Fibroblast of skin of right quadriceps (primary cell): ENCODE measurements at regions not wholly inside any gene's neighbourhood (a gene's known extent, or its start where the extent isn't known, plus 50 kb on each side); places are given as distances from the start of the nearest gene placed in this dataset.
"Not testable (repeated sequence)": the region's sequence is repeated elsewhere in the genome, so short reads cannot be mapped to it uniquely, and the experiment has no call there.

Experiments
- DNase-seq: peaks from one replicate; pipeline ENCODE4 v3.0.0-alpha.2; 2013

- no peak for DNase-seq
Measured at GRCh38 chr4:94015956-94016355, 187.4 kb downstream of the ATOH1 start.

GRCh38 chr4:94032754-94033153 is 174.9 kb upstream of the SMARCAD1 start:
- DNase-seq, result no peak

GRCh38 chr4:94036964-94037363 is 170.7 kb upstream of the SMARCAD1 start:
- DNase-seq, result no peak

- DNase-seq, result no peak
Measured at GRCh38 chr4:94038195-94038594, 169.5 kb upstream of the SMARCAD1 start.

- no peak for DNase-seq
Measured at GRCh38 chr4:94039226-94039625, 168.4 kb upstream of the SMARCAD1 start.

GRCh38 chr4:94044471-94044870 is 163.2 kb upstream of the SMARCAD1 start:
- not testable (repeated sequence) for DNase-seq

- no peak for DNase-seq
Measured at GRCh38 chr4:94063084-94063483, 144.6 kb upstream of the SMARCAD1 start.

GRCh38 chr4:94068753-94069719 is 138.6 kb upstream of the SMARCAD1 start:
- DNase-seq, result no peak

GRCh38 chr4:94076498-94076897 is 131.2 kb upstream of the SMARCAD1 start:
- DNase-seq, result no peak

GRCh38 chr4:94084155-94084554 is 123.5 kb upstream of the SMARCAD1 start:
- DNase-seq, result no peak

- DNase-seq, result not testable (repeated sequence)
Measured at GRCh38 chr4:94099141-94099540, 108.5 kb upstream of the SMARCAD1 start.

- no peak for DNase-seq
Measured at GRCh38 chr4:94112644-94113043, 95.0 kb upstream of the SMARCAD1 start.

- no peak for DNase-seq
Measured at GRCh38 chr4:94115687-94116086, 92.0 kb upstream of the SMARCAD1 start.

- no peak for DNase-seq
Measured at GRCh38 chr4:94116842-94117241, 90.8 kb upstream of the SMARCAD1 start.

GRCh38 chr4:94126669-94127068 is 81.0 kb upstream of the SMARCAD1 start:
- DNase-seq, result no peak

- DNase-seq, result peak; percentile 7
Measured at GRCh38 chr4:94127707-94128328, 79.8 kb upstream of the SMARCAD1 start.

GRCh38 chr4:94131212-94131611 is 76.5 kb upstream of the SMARCAD1 start:
- no peak for DNase-seq

- no peak for DNase-seq
Measured at GRCh38 chr4:94135701-94136100, 72.0 kb upstream of the SMARCAD1 start.

GRCh38 chr4:94139931-94140612 is 67.6 kb upstream of the SMARCAD1 start:
- no peak for DNase-seq

- no peak for DNase-seq
Measured at GRCh38 chr4:94141001-94141400, 66.7 kb upstream of the SMARCAD1 start.

GRCh38 chr4:94148052-94148451 is 59.6 kb upstream of the SMARCAD1 start:
- DNase-seq, result not testable (repeated sequence)

- no peak for DNase-seq
Measured at GRCh38 chr4:94152466-94152865, 55.2 kb upstream of the SMARCAD1 start.

- not testable (repeated sequence) for DNase-seq
Measured at GRCh38 chr4:94155404-94155803, 52.3 kb upstream of the SMARCAD1 start.

GRCh38 chr4:94156826-94157225 is 50.8 kb upstream of the SMARCAD1 start:
- no peak for DNase-seq
